Jurkat, Clone E6-1 (cell line): ENCODE measurements at regions not wholly inside any gene's neighbourhood (a gene's known extent, or its start where the extent isn't known, plus 50 kb on each side); places are given as distances from the start of the nearest gene placed in this dataset.

Source experiments
- DNase-seq: peaks from one replicate; pipeline ENCODE4 v3.0.0-alpha.2; 2011; ENCODE audit warnings: low read depth, low spot score
- H3K4me3 ChIP-seq: 2 replicates; pipeline ENCODE4 v1.5.1; 2011; ENCODE audit warnings: mild to moderate bottlenecking, low read length, control low read depth, moderate library complexity

GRCh38 chr3:154977666-154978065 is 102.5 kb upstream of the MME start:
- no peak overlapping the region for H3K4me3 ChIP-seq
- DNase-seq: no peak

DNA sequence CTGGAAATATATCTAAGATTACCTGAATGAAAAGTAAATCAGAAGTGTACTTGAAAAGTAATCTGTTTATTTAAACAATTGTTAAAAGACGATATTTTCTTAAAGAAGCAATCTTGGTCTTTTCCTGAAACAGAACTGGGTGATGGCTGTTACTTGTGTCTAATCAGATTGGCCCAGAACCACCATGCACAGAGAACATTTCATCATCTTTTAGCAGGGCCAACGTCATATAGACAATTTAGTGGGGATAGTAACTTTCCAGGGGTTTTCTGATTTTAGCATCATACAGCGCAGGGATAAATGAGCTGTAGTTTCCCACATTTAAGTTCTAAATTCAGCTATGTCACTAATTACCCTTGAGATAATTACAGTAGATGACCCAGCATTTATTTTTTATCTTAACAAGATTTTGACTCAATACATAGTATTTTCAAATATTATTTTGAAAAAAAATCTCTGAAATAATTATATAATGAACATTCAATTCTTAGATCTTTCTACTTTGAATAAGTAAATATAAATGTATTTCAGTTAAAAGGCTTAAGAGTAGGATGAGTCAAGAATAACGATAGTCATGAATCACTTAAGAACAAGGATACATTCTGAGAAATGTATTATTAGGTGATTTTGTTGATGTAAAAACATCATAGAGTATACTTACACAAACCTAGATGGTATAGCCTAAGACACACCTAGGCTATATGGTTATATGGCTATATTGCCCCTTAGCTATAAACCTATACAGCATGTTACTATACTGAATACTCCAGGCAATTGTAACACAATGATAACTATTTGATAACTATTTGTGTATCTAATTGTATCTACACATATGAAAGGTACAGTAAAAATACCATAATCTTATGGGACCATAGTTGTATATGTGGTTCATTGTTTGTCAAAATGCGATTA is 103.8 kb upstream of the MME start:
- DNase-seq: no peak
- H3K4me3 ChIP-seq: no peak overlapping the region

DNA sequence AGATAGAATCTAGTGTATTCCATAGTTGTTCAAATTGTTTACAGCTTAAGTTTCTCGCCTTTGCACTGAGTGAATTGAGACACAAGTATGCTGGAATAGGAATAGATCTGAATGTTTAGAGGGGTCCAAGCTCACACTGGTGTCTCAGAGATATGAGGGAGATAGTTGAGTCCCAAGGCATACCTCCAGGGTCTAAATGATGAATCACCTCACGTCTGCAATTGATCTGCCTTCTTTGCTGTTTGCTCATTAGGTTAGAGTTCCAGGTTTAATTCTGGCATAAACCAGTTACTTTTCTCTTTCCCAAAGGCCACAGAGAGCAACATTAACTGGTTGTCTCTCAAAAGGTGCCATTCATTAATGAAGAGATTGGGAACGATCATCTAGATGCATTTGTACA is 106.3 kb upstream of the MME start:
- no peak for DNase-seq
- H3K4me3 ChIP-seq: no peak overlapping the region

- no peak for DNase-seq
- H3K4me3 ChIP-seq: no peak overlapping the region
Observed at GRCh38 chr3:154972951-154973350, 107.2 kb upstream of the MME start.

DNA sequence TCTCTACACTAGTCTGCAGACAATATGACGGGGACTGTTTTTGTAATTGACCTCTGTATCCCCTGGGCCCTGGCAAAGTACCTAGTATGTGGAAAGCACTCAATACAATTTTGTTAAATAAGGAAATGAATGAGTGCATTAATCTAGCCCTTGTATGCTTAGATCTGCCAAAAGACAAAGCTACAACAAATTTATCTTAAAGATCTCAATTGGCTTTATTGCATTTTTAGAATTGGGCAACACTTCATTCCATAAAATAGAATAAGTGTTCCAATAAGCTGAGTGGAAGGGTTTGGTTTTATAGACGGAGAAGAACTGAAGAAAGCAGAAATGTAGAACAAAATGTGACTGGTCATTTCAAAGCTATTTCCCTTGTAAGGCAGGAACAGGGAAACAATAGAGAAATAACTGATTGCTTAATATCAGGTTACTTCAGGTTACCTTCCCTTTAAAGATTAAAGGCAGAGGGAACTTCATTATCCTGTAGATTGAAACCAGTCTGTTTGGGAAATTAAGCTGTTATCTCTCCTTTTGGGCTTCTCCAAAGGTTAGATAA is 108.3 kb upstream of the MME start:
- DNase-seq: no peak
- H3K4me3 ChIP-seq: no peak overlapping the region

DNA sequence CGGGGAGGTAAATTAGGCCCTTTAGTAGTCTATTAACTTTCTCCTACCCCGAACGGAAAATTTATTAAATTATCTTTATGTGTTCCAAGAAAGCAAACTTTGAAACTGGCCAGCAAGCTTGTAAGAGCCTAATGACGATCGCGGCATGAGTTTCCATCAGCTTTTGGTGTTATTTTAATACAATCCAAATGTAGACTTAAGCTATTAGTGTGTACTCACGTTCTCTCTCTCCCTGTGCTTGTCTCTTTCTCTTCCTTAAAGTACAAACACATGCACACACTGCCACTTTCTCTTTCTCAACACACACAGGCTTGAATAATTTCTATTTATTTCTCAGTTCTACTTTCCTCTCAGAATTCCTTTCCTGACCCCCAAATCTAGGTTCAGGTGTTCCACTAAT is 108.8 kb upstream of the MME start:
- no peak for DNase-seq
- no peak overlapping the region for H3K4me3 ChIP-seq

DNA sequence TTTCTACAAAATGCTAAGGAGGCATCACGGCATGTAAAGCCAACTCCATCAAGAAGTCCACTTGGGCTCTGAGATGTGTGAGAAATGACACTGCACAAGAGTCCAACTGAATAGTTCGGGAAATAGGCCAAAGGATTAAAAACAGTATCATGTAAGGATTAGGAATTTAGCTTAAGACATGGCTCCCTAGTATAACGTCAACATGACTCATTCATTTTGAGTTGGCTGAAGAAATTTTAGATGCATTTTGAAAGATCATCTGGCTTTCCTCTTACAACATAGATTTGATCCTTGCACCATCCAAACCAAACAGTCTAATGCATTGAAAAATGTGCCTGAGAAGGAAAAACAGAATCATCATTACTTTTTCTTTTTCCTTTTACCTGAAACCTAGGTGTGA is 109.3 kb upstream of the MME start:
- no peak overlapping the region for H3K4me3 ChIP-seq
- no peak for DNase-seq

GRCh38 chr3:154969366-154969765 is 110.8 kb upstream of the MME start:
- no peak overlapping the region for H3K4me3 ChIP-seq
- no peak for DNase-seq

DNA sequence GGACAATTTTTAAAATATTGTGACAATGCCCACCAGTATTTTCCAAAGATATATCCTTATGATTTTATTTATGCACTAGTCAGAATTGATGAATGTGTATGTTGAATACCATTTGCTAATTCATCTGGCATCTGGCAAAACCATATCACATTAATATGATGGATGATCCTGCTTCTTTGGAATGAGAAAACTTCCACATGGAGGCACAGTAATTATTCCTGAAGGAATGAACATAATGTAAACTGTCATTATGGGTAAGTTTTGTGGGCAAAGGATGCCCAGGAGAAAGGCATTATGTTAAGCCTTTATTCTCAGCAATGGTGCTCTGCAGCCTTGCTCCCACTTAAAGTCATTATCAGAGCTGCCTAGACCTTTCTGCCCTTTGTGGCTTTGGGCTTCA is 113.0 kb upstream of the MME start:
- no peak overlapping the region for H3K4me3 ChIP-seq
- DNase-seq: no peak

GRCh38 chr3:154956815-154957214 is 123.3 kb upstream of the MME start:
- H3K4me3 ChIP-seq: no peak overlapping the region
- DNase-seq: no peak

DNA sequence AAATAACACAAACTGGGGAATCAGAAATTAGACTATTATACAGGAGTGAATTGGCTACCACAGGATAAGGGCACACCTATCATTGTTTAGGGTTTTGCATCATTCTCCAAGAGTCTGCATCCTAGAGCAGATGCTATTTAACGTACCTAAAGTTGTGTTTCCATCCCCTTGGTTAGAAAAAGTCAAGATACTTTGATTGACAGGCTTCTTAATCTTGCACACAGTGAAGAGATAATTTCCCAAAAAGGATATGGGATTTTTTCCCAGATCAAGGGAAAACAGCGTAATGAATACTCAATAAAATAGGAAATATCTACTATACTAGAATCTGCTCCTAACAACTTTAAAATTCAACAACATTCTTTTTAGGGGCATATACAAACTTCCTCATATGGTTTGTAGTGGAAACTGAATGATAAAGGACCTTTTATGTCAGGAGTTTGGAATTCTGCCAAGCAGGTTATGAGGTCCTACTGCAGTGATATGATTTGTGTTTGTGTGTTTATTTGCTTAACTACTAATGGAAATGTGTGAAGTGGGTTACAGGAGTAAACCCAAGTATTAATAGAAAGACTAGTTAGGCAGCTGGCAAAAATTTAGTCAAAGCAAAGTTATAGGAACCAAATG is 124.1 kb upstream of the MME start:
- no peak for DNase-seq
- H3K4me3 ChIP-seq: no peak overlapping the region

DNA sequence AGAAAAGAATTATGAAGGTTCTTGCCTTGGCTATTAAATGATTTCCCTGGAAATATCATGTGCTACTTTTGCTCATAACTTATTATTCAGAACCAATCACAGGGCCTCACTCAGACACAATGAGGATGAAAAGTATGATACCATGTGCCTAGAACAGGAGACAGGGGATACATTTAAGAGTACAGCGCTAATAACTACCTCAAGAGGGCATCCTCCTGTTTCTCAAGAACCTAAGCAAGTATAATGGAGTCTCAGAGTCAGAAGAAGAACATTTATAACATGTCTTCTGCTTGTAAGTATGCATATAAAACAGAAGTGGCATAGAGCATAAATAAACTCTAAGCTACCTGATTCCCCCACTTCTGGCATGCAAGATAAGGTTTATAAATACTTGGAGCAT is 125.4 kb upstream of the MME start:
- H3K4me3 ChIP-seq: no peak overlapping the region
- peak; percentile 31 for DNase-seq

- no peak for DNase-seq
- no peak overlapping the region for H3K4me3 ChIP-seq
Observed at GRCh38 chr3:154953538-154953937, 126.6 kb upstream of the MME start.

- no peak overlapping the region for H3K4me3 ChIP-seq
- no peak for DNase-seq
Observed at GRCh38 chr3:154952553-154952952, 127.6 kb upstream of the MME start.

GRCh38 chr3:154943981-154944380 is 136.1 kb upstream of the MME start:
- DNase-seq: no peak
- H3K4me3 ChIP-seq: no peak overlapping the region

DNA sequence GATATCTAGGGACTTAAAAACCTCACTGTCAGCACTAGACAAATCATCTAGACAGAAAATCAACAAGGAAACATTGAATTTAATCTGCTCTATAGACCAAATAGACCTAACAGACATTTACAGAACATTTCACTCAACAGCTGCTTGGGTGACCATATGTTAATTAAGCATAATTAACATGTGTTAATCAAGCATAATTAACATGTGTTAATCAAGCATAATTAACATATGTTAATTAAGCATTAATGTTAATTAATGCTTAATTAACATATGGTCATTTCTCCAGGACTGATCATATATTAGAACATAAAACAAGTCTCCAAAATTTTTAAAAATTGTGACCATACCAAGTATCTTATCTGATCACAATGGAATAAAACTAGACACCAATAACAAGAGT is 137.3 kb upstream of the MME start:
- DNase-seq: no peak
- no peak overlapping the region for H3K4me3 ChIP-seq

- H3K4me3 ChIP-seq: no peak overlapping the region
- DNase-seq: no peak
Observed at GRCh38 chr3:154936196-154936595, 143.9 kb upstream of the MME start.

DNA sequence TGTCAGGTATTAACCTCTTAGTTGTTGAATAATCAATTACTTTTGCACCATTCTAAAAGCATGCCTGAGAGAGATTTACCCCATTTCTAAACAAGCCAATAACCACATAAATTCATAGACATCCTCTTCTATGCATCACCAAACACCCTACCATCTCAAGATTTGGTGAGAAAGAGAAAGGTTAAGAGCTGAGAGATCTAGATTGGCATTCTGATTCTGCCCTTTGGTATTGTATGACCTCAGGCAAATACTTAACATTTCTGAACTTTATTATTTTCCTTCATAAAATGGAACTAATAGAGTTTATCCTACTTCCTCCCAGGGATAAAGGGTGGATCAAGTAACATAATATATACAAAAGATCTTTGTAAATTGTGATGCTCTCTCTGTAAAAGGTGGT is 146.5 kb upstream of the MME start:
- no peak for DNase-seq

DNA sequence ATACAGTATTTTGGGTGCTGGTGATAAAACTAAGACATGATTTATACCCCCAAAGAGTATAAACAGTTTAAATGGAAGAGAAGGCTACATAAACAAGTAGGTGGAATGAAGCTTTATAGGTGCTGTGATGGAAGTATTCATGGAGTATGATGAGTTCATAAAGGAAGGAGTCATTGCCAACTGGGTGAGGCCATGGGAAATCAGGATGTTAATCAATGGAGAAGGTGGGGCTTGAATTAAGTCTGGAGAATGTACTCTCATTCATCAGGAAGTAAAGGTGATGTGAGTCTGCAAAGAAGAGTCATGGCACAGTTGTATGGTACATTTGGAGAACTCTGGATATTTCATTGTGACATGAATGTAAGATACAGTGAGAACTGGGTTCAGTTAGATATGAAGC is 147.5 kb upstream of the MME start:
- no peak for DNase-seq
- H3K4me3 ChIP-seq: no peak overlapping the region

More for the DNA sequence above, 146.5 kb upstream of the MME start:
- H3K4me3 ChIP-seq: no peak overlapping the region

GRCh38 chr3:154931484-154931883 is 148.6 kb upstream of the MME start:
- DNase-seq: no peak

DNA sequence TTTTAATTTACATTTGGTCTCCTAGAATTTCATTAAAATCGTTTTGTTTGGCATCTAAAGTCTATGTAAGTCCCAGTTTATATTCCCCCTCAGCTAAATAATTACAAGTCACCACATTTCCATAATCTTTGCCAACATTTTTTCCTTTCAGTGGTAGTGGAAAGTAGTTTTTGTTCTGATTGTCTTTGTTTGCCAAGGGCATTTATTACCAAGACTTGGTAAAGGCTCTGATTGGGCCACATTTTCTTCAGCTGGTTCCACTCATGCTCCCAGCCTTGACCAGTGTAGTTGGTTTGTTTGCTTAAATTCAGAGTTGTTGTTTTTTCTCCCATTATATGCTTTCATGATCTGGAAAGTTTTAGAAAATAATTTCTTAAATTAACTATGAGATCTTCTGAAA is 153.4 kb upstream of the MME start:
- DNase-seq: no peak
- no peak overlapping the region for H3K4me3 ChIP-seq

More at GRCh38 chr3:154931484-154931883, 148.6 kb upstream of the MME start:
- no peak overlapping the region for H3K4me3 ChIP-seq
